NB4 (cell line): ENCODE measurements at regions not wholly inside any gene's neighbourhood (a gene's known extent, or its start where the extent isn't known, plus 50 kb on each side); places are given as distances from the start of the nearest gene placed in this dataset.

ENCODE experiments used
- CTCF ChIP-seq: IDR thresholded peaks from one replicate; pipeline ENCODE4 v1.5.1; 2012; ENCODE audit warnings: low read depth, low read length
- MYC ChIP-seq: IDR thresholded peaks from 2 replicates; pipeline ENCODE4 v1.6.1; 2011; ENCODE audit warnings: low read depth, low read length
- POLR2A ChIP-seq: IDR thresholded peaks from 2 replicates; pipeline ENCODE4 v1.6.1; 2011; ENCODE audit warnings: mild to moderate bottlenecking; ENCODE audit not compliant: insufficient read length; ENCODE audit errors: extremely low read depth

- no peak for TF ChIP-seq CTCF
- no peak for TF ChIP-seq POLR2A
- no peak for TF ChIP-seq MYC
These were observed 104.4 kb upstream of the SERPINE2 start for GRCh38 chr2:224143526-224143925.
